Astrocyte (in vitro differentiated cells and primary cell): ENCODE measurements at regions not wholly inside any gene's neighbourhood (a gene's known extent, or its start where the extent isn't known, plus 50 kb on each side); places are given as distances from the start of the nearest gene placed in this dataset.

Experiments
- DNase-seq: peaks from one replicate; pipeline ENCODE4 v3.0.0-alpha.2; 2010; ENCODE audit warnings: low read depth
- FAIRE-seq: peaks from 2 replicates; lab custom pipeline; 2011; peaks lifted over from hg19 to GRCh38; lab: Jason Lieb, UNC
- H2AFZ ChIP-seq: 2 replicates; pipeline ENCODE4 v1.6.0; 2012; ENCODE audit warnings: low read depth, low read length, inconsistent platforms
- H3K27ac ChIP-seq: 2 replicates; pipeline ENCODE4 v1.5.1; 2011; ENCODE audit warnings: low read depth, low read length, inconsistent platforms
- H3K27me3 ChIP-seq: 2 replicates; pipeline ENCODE4 v1.6.0; 2011; ENCODE audit warnings: low read length, inconsistent platforms; ENCODE audit not compliant: insufficient read depth
- H3K36me3 ChIP-seq: 2 replicates; pipeline ENCODE4 v1.5.1; 2011; ENCODE audit warnings: low read length, inconsistent platforms; ENCODE audit not compliant: insufficient read depth
- H3K4me1 ChIP-seq: 2 replicates; pipeline ENCODE4 v1.5.1; 2011; ENCODE audit warnings: low read length, inconsistent platforms; ENCODE audit not compliant: insufficient read depth
- H3K4me2 ChIP-seq: 2 replicates; pipeline ENCODE4 v1.6.0; 2012; ENCODE audit warnings: low read length, inconsistent platforms
- H3K4me3 ChIP-seq: 2 replicates; pipeline ENCODE4 v1.5.1; 2011; ENCODE audit warnings: low read depth, mild to moderate bottlenecking, low read length, inconsistent platforms; ENCODE audit not compliant: insufficient read depth
- H3K79me2 ChIP-seq: 2 replicates; pipeline ENCODE4 v1.6.0; 2012; ENCODE audit warnings: mild to moderate bottlenecking, low read length, inconsistent platforms; ENCODE audit not compliant: insufficient read depth
- H3K9ac ChIP-seq: 2 replicates; pipeline ENCODE4 v1.6.0; 2012; ENCODE audit warnings: mild to moderate bottlenecking, low read length, inconsistent platforms
- H3K9me3 ChIP-seq: 2 replicates; pipeline ENCODE4 v1.5.1; 2012; ENCODE audit warnings: low read depth, mild to moderate bottlenecking, low read length, inconsistent platforms; ENCODE audit not compliant: insufficient read depth
- H4K20me1 ChIP-seq: 2 replicates; pipeline ENCODE4 v1.6.0; 2012; ENCODE audit warnings: low read length, inconsistent platforms; ENCODE audit not compliant: insufficient read depth
- H3K27ac Mint-ChIP-seq: one replicate; pipeline ENCODE4 v1.8.0; 2021; ENCODE audit warnings: mild to moderate bottlenecking, mixed read lengths; ENCODE audit not compliant: unreplicated experiment
- H3K27me3 Mint-ChIP-seq: one replicate; pipeline ENCODE4 v1.8.0; 2021; ENCODE audit warnings: low read depth, mixed read lengths; ENCODE audit not compliant: unreplicated experiment
- H3K36me3 Mint-ChIP-seq: one replicate; pipeline ENCODE4 v1.8.0; 2021; ENCODE audit warnings: low read depth, mixed read lengths; ENCODE audit not compliant: unreplicated experiment
- H3K4me1 Mint-ChIP-seq: one replicate; pipeline ENCODE4 v1.8.0; 2021; ENCODE audit warnings: low read depth, mixed read lengths; ENCODE audit not compliant: unreplicated experiment
- H3K4me3 Mint-ChIP-seq: one replicate; pipeline ENCODE4 v1.8.0; 2021; ENCODE audit warnings: mild to moderate bottlenecking, moderate library complexity, mixed read lengths; ENCODE audit not compliant: unreplicated experiment
- H3K9me3 Mint-ChIP-seq: one replicate; pipeline ENCODE4 v1.8.0; 2021; ENCODE audit warnings: mild to moderate bottlenecking, mixed read lengths; ENCODE audit not compliant: unreplicated experiment
- CTCF ChIP-seq: IDR thresholded peaks from 2 replicates; pipeline ENCODE4 v1.5.1; 2011; ENCODE audit warnings: low read depth, mild to moderate bottlenecking, inconsistent platforms, low read length, moderate library complexity; ENCODE audit not compliant: insufficient read depth
- EZH2 ChIP-seq: IDR thresholded peaks from 2 replicates; pipeline ENCODE4 v1.6.1; 2012; ENCODE audit warnings: mild to moderate bottlenecking, low read length, inconsistent platforms; ENCODE audit not compliant: insufficient read depth

- no peaks in the 10 kb centered on the region for H3K27me3 ChIP-seq
- FAIRE-seq (no peak), DNase-seq (no peak)
- TF ChIP-seq CTCF (no peak), EZH2 (no peak)
- H3K9me3 Mint-ChIP-seq: no peaks in the 10 kb centered on the region
- no peaks in the 10 kb centered on the region for H3K4me1 Mint-ChIP-seq
- no peaks in the 10 kb centered on the region for H3K36me3 ChIP-seq
- no peak overlapping the region for H3K4me3 ChIP-seq
- H3K4me1 ChIP-seq: no peaks in the 10 kb centered on the region
- H2AFZ ChIP-seq: no peak overlapping the region
- no peak overlapping the region for H3K27ac Mint-ChIP-seq
- no peaks in the 10 kb centered on the region for H3K79me2 ChIP-seq
- H3K4me3 Mint-ChIP-seq: no peak overlapping the region
- no peaks in the 10 kb centered on the region for H3K36me3 Mint-ChIP-seq
- H3K27ac ChIP-seq: no peak overlapping the region
- no peaks in the 10 kb centered on the region for H3K9me3 ChIP-seq
- no peaks in the 10 kb centered on the region for H4K20me1 ChIP-seq
- no peak overlapping the region for H3K9ac ChIP-seq
- peaks cover 3% of the 10 kb centered on the region for H3K27me3 Mint-ChIP-seq
- no peak overlapping the region for H3K4me2 ChIP-seq
Measured at GRCh38 chr9:87008667-87009066, 61.4 kb upstream of the GAS1 start.

- TF ChIP-seq EZH2 (no peak), CTCF (no peak)
- Histone ChIP-seq H3K27ac (no peak overlapping the region), H2AFZ (no peak overlapping the region), H3K4me1 (no peaks in the 10 kb centered on the region), H3K9ac (no peak overlapping the region), H3K27me3 (no peaks in the 10 kb centered on the region), H3K79me2 (no peaks in the 10 kb centered on the region), H3K4me3 (no peak overlapping the region), H3K9me3 (no peaks in the 10 kb centered on the region), H3K36me3 (no peaks in the 10 kb centered on the region), H4K20me1 (no peaks in the 10 kb centered on the region), H3K4me2 (no peak overlapping the region)
- H3K27ac Mint-ChIP-seq: no peak overlapping the region
- H3K4me1 Mint-ChIP-seq: no peaks in the 10 kb centered on the region
- no peaks in the 10 kb centered on the region for H3K9me3 Mint-ChIP-seq
- H3K36me3 Mint-ChIP-seq: no peaks in the 10 kb centered on the region
- no peak for DNase-seq
- FAIRE-seq: no peak
- H3K27me3 Mint-ChIP-seq: peaks cover 3% of the 10 kb centered on the region
- no peak overlapping the region for H3K4me3 Mint-ChIP-seq
Measured at GRCh38 chr9:87010626-87011025, 63.3 kb upstream of the GAS1 start.

- Mint-ChIP-seq H3K27me3 (peaks cover 3% of the 10 kb centered on the region), H3K9me3 (no peaks in the 10 kb centered on the region), H3K4me1 (no peaks in the 10 kb centered on the region), H3K27ac (no peak overlapping the region), H3K4me3 (no peak overlapping the region), H3K36me3 (no peaks in the 10 kb centered on the region)
- no peak for DNase-seq
- Histone ChIP-seq H3K4me3 (no peak overlapping the region), H3K27ac (no peak overlapping the region), H3K36me3 (no peaks in the 10 kb centered on the region), H3K4me1 (no peaks in the 10 kb centered on the region), H3K27me3 (no peaks in the 10 kb centered on the region), H3K79me2 (no peaks in the 10 kb centered on the region), H2AFZ (no peak overlapping the region), H3K9ac (no peak overlapping the region), H4K20me1 (no peaks in the 10 kb centered on the region), H3K9me3 (no peaks in the 10 kb centered on the region), H3K4me2 (no peak overlapping the region)
- TF ChIP-seq CTCF: no peak
- no peak for TF ChIP-seq EZH2
- FAIRE-seq: no peak
Measured at GRCh38 chr9:87011551-87011950, 64.2 kb upstream of the GAS1 start.
